ENCODE measurements at regions not wholly inside any gene's neighbourhood (a gene's known extent, or its start where the extent isn't known, plus 50 kb on each side); places are given as distances from the start of the nearest gene placed in this dataset.

- no peak for DNase-seq
Measured at GRCh38 chr16:51211148-51211547, 60.1 kb upstream of the SALL1 start.

- DNase-seq, result no peak
Measured at GRCh38 chr16:51210087-51210486, 59.0 kb upstream of the SALL1 start.

- DNase-seq, result no peak
Measured at GRCh38 chr16:51201604-51202003, 50.5 kb upstream of the SALL1 start.

Measured in activated CD4-positive, alpha-beta T cell treated with anti-CD3 and anti-CD28 coated beads, Interleukin-2, amount 50 U/mL, for 4 hours (primary cell).